ENCODE measurements at regions not wholly inside any gene's neighbourhood (a gene's known extent, or its start where the extent isn't known, plus 50 kb on each side); places are given as distances from the start of the nearest gene placed in this dataset.

DNA sequence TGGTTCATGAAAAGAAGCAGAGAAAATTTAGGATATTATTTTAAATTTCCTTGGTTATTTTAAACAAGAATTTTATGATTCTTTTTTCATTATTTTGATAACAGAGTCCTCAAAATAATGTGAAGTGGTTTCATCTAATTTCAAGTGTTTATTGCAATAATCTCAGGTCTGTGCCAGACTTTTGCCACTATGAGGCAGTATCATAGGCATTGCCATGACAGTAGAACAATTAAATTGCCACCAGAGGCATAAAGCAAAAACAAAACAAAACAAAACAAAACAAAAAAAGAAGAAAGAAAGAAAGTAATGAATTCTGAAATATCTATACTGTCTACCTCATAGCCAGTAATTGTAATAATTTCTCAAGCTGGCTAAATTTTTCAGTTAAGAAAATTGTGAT is 739.2 kb downstream of the KCTD8 start:
- TF ChIP-seq TAF1 (IDR thresholded peaks at IDR 0.05; ENCODE audit: borderline replicate concordance, insufficient read depth, low read length) (no peak), REST (IDR thresholded peaks at IDR 0.05; ENCODE audit: insufficient read depth in 1 of 2, low read depth in 2 of 2, low read length in 2 of 2) (no peak), SIN3A (IDR thresholded peaks at IDR 0.05; ENCODE audit: borderline replicate concordance, insufficient read depth, low read length) (no peak), POLR2AphosphoS5 (IDR thresholded peaks at IDR 0.05; ENCODE audit: low read depth, low read length) (no peak), FOXP2 (optimal IDR thresholded peaks at IDR 0.05; ENCODE audit: borderline replicate concordance, extremely low read depth, extremely low read length, insufficient read depth) (no peak)

DNA sequence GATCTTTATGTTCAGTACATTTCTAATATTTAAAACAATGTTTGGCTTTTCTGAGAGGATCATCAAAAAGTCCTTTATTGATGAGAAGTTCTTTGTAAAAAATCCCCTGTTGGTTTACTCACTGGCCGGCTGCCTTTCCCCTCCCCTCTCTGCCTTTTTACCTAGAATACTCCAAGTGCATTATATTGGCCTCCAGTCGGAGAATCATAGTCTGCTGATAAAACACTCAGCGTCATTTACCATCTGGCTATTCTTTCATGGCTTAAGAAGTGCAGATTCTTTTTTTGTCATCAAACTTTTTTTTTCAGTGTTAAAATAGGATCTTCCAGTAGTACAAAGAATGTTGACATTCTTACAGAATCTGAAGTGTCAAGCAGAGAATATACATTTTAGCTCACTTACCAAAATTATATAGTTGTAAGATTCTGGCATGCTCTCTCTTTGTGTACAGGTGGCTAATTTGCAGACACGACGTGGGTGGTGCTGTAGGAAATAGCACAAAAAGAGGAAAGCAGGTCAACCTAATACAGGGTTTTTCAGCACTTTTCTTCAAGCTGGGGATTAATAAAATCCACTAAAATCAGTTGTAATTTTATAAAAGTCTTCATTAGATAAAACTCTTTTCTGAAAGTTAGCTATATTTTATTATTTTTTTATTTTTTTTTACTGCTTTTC is 731.8 kb downstream of the KCTD8 start:
- TF ChIP-seq FOXP2 (optimal IDR thresholded peaks at IDR 0.05; ENCODE audit: borderline replicate concordance, extremely low read depth, extremely low read length, insufficient read depth) (no peak), TAF1 (IDR thresholded peaks at IDR 0.05; ENCODE audit: borderline replicate concordance, insufficient read depth, low read length) (no peak)

DNA sequence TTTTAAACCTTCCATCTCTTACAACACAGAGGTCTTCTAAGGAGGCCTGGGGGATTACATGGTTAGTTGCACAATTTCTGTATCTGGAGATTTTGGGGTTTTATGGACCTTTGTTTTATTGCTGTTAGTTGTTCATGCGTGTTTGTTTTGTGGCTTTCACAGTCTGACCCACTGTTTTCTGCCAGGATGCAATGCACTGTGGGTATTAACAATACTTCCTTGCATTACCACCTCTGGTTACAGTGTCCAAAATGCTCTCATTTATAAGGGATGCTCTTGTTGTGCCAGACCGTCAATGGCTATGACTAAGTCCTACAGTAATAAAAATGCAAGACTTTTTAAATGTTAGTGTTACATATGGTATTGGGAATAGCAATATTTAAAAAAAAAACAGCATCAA is 730.2 kb downstream of the KCTD8 start:
- TF ChIP-seq REST (IDR thresholded peaks at IDR 0.05; ENCODE audit: insufficient read depth in 1 of 2, low read depth in 2 of 2, low read length in 2 of 2) (no peak), TAF1 (IDR thresholded peaks at IDR 0.05; ENCODE audit: borderline replicate concordance, insufficient read depth, low read length) (no peak), SIN3A (IDR thresholded peaks at IDR 0.05; ENCODE audit: borderline replicate concordance, insufficient read depth, low read length) (no peak), POLR2AphosphoS5 (IDR thresholded peaks at IDR 0.05; ENCODE audit: low read depth, low read length) (no peak), FOXP2 (optimal IDR thresholded peaks at IDR 0.05; ENCODE audit: borderline replicate concordance, extremely low read depth, extremely low read length, insufficient read depth) (no peak)

- no peak for TF ChIP-seq TAF1 (IDR thresholded peaks at IDR 0.05; ENCODE audit: borderline replicate concordance, insufficient read depth, low read length)
- TF ChIP-seq REST (IDR thresholded peaks at IDR 0.05; ENCODE audit: insufficient read depth in 1 of 2, low read depth in 2 of 2, low read length in 2 of 2): no peak
- TF ChIP-seq POLR2AphosphoS5 (IDR thresholded peaks at IDR 0.05; ENCODE audit: low read depth, low read length): no peak
- TF ChIP-seq SIN3A (IDR thresholded peaks at IDR 0.05; ENCODE audit: borderline replicate concordance, insufficient read depth, low read length): no peak
- TF ChIP-seq FOXP2 (optimal IDR thresholded peaks at IDR 0.05; ENCODE audit: borderline replicate concordance, extremely low read depth, extremely low read length, insufficient read depth): no peak
These were observed 715.7 kb downstream of the KCTD8 start for GRCh38 chr4:43732829-43733426.

- TF ChIP-seq TAF1 (IDR thresholded peaks at IDR 0.05; ENCODE audit: borderline replicate concordance, insufficient read depth, low read length): no peak
- no peak for TF ChIP-seq REST (IDR thresholded peaks at IDR 0.05; ENCODE audit: insufficient read depth in 1 of 2, low read depth in 2 of 2, low read length in 2 of 2)
- no peak for TF ChIP-seq POLR2AphosphoS5 (IDR thresholded peaks at IDR 0.05; ENCODE audit: low read depth, low read length)
- TF ChIP-seq SIN3A (IDR thresholded peaks at IDR 0.05; ENCODE audit: borderline replicate concordance, insufficient read depth, low read length): no peak
- TF ChIP-seq FOXP2 (optimal IDR thresholded peaks at IDR 0.05; ENCODE audit: borderline replicate concordance, extremely low read depth, extremely low read length, insufficient read depth): no peak
These were observed 706.5 kb downstream of the KCTD8 start for GRCh38 chr4:43742083-43742482.
